Skeletal muscle tissue (tissue), 3 donors: ENCODE measurements at regions not wholly inside any gene's neighbourhood (a gene's known extent, or its start where the extent isn't known, plus 50 kb on each side); places are given as distances from the start of the nearest gene placed in this dataset.

Experiments
- H3K27ac ChIP-seq: one replicate; pipeline ENCODE4 v1.7.0; 2013; ENCODE audit warnings: mild to moderate bottlenecking, low read depth, low read length, inconsistent platforms
- H3K27me3 ChIP-seq, 3 donors: one replicate each; pipeline ENCODE4 v1.7.0; 2013; ENCODE audit warnings: low read length in 3 of 3; ENCODE audit not compliant: control insufficient read depth in 3 of 3, insufficient read depth in 3 of 3
- H3K36me3 ChIP-seq, 3 donors: one replicate each; pipeline ENCODE4 v1.7.0; 2013; ENCODE audit warnings: low read length in 3 of 3; ENCODE audit not compliant: control insufficient read depth in 3 of 3, insufficient read depth in 3 of 3
- H3K4me1 ChIP-seq, 3 donors: one replicate each; pipeline ENCODE4 v1.7.0; 2013; ENCODE audit warnings: low read length in 3 of 3, mild to moderate bottlenecking in 3 of 3; ENCODE audit not compliant: control insufficient read depth in 3 of 3, insufficient read depth in 3 of 3
- H3K4me3 ChIP-seq, 3 donors: one replicate each; pipeline ENCODE4 v1.7.0; 2013; ENCODE audit warnings: low read length in 3 of 3
- H3K9ac ChIP-seq, 3 donors: one replicate each; pipeline ENCODE4 v1.7.0; 2013; ENCODE audit warnings: low read length in 3 of 3, mild to moderate bottlenecking in 3 of 3, moderate library complexity in 2 of 3, low read depth in 1 of 3
- H3K9me3 ChIP-seq, 3 donors: one replicate each; pipeline ENCODE4 v1.7.0; 2013; ENCODE audit warnings: low read length in 3 of 3; ENCODE audit not compliant: control insufficient read depth in 3 of 3
- donor health status: Osteomylitis.

DNA sequence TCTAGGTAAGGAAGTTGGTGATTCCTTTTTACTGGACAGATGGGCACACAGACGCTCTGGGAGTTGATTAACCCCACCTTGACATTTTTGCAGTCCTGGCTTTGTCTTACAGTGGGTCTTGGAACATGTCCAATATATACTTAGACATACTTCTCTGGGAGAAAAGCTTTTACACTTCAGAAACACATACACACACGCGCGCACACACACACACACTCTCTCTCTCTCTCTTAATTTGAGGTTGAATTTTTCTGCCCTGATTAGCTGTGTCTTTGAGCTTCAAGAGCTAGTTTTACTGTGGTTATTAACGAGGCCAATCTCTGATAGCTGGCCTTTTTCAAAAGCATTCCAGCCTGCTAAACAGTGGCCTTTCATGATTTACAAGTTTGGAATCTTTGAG is 215.0 kb downstream of the MYCN start:
- Histone ChIP-seq H3K9ac (no peak overlapping the region), H3K4me1 (no peaks in the 10 kb centered on the region), H3K4me3 (no peak overlapping the region), H3K36me3 (no peaks in the 10 kb centered on the region), H3K9me3 (peaks cover 0 to 2% (median 0%) of the 10 kb centered on the region in 3 donors), H3K27me3 (peaks cover 0 to 7% (median 0%) of the 10 kb centered on the region in 3 donors), H3K27ac (no peak overlapping the region)

DNA sequence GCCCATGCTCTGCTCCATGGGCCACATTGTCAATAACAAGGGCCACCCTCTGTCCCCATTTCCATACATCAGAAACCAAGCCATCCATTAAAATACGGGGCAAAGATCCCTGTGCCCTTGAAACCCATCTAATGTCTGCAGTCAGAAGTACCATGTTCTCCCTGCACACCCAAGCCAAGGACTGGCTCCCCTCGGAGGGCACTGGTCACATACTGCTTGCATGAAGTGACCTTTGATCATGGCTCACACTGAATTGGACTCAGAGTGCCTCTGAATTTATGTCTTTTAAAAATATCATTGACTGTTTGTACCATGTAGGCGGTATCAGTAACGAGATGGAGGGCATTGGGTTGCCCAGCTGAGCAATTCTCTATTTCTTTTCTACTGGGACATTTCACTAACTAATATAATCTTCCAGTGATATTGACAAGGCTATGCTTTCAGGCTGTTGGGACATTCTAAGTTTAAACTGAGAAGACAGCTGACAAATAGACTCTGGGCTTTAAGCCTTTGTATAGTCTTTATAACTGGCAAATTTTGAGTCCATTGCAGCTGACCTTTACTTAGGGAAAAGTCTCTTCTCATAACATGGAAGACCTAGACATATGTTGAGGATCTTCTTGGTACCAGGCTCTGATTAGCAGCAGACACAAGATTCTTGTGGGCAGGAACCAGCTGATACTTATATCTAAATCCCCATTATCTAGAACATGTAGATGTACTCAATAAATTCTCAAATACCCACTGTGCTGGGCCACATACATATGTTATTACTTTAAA is 214.3 kb downstream of the MYCN start:
- H3K4me1 ChIP-seq: no peaks in the 10 kb centered on the region
- H3K27me3 ChIP-seq: peaks cover 0 to 7% (median 0%) of the 10 kb centered on the region in 3 donors
- H3K9me3 ChIP-seq: peaks cover 0 to 2% (median 0%) of the 10 kb centered on the region in 3 donors
- no peaks in the 10 kb centered on the region for H3K36me3 ChIP-seq
- no peak overlapping the region for H3K27ac ChIP-seq
- H3K4me3 ChIP-seq: no peak overlapping the region
- H3K9ac ChIP-seq: no peak overlapping the region

DNA sequence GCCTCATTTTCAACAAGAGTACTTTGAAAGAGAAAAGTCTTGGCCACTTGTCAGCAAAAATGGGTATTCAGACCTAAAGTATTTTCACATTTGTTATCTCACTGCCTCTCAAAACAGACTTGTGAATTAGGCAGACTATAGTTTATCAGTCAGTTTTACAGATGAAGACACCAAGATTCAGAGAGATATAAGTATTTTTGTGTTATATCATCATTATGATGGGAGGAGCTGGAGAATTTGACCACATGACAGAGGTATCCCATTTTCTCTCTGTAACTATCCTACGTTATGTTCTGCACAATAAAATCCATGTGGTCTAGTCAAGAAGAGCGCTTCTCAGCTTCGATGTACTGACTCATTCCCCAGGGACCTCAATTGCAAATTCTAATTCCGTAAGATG is 213.7 kb downstream of the MYCN start:
- no peak overlapping the region for H3K4me3 ChIP-seq
- H3K27me3 ChIP-seq: peaks cover 0 to 7% (median 0%) of the 10 kb centered on the region in 3 donors
- no peak overlapping the region for H3K27ac ChIP-seq
- no peaks in the 10 kb centered on the region for H3K4me1 ChIP-seq
- no peaks in the 10 kb centered on the region for H3K36me3 ChIP-seq
- H3K9ac ChIP-seq: no peak overlapping the region
- H3K9me3 ChIP-seq: peaks cover 0 to 2% (median 0%) of the 10 kb centered on the region in 3 donors

DNA sequence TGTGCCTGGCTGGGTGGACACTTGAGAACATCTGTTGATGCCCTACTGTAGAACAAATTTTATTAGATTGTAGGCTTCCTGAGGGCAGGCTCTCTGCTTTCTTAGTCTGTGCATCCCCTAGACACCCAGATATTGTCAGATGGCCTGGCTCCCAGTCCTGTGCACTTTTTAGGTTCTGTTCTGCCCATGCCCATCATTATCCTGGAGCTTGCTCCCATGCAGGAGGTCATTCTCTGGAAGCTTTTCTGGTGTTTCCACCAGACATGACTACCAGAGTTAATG is 213.3 kb downstream of the MYCN start:
- no peak overlapping the region for H3K9ac ChIP-seq
- H3K27ac ChIP-seq: no peak overlapping the region
- no peaks in the 10 kb centered on the region for H3K36me3 ChIP-seq
- H3K27me3 ChIP-seq: peaks cover 0 to 7% (median 0%) of the 10 kb centered on the region in 3 donors
- H3K9me3 ChIP-seq: peaks cover 0 to 2% (median 0%) of the 10 kb centered on the region in 3 donors
- no peak overlapping the region for H3K4me3 ChIP-seq
- no peaks in the 10 kb centered on the region for H3K4me1 ChIP-seq

DNA sequence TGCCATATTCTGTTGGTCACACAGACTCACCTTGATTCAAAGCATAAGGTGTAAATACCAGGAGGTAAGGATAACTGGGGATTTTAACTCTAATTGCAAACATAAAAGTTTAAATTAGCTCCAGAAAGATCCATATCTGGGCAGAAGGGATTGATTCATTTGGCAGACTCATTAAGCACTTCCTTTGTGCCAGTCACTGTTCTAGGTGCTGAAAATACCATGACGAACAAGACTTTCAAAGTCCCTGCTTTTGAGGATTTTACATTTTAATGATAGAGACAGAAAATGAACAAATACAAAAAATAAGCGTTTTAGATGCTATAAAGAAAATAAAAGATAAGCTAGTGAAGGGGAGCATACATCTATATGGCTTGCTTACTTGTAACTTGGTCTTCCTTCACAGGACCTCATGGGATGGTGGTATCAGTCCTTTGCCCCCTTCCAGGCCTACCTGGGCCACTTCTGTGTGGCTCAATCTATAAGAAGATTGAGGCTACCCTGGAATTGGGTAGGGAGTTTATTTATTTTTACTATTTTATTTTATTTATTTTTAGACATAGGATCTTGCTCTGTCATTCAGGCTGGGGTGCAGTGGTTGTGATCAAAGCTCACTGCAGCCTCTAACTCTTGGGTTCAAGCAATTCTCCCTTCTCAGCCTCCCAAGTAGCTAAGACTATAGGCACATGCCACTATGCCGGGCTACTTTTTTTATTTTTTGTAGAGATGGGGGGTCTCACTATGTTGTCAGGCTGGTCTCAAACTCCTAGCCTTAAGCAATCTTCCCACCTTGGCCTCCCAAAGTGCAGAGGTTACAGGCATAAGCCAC is 212.8 kb downstream of the MYCN start:
- H3K36me3 ChIP-seq: no peaks in the 10 kb centered on the region
- H3K9ac ChIP-seq: no peak overlapping the region
- H3K4me3 ChIP-seq: no peak overlapping the region
- H3K4me1 ChIP-seq: no peaks in the 10 kb centered on the region
- no peak overlapping the region for H3K27ac ChIP-seq
- H3K27me3 ChIP-seq: peaks cover 0 to 7% (median 0%) of the 10 kb centered on the region in 3 donors
- H3K9me3 ChIP-seq: peaks cover 0 to 2% (median 0%) of the 10 kb centered on the region in 3 donors

DNA sequence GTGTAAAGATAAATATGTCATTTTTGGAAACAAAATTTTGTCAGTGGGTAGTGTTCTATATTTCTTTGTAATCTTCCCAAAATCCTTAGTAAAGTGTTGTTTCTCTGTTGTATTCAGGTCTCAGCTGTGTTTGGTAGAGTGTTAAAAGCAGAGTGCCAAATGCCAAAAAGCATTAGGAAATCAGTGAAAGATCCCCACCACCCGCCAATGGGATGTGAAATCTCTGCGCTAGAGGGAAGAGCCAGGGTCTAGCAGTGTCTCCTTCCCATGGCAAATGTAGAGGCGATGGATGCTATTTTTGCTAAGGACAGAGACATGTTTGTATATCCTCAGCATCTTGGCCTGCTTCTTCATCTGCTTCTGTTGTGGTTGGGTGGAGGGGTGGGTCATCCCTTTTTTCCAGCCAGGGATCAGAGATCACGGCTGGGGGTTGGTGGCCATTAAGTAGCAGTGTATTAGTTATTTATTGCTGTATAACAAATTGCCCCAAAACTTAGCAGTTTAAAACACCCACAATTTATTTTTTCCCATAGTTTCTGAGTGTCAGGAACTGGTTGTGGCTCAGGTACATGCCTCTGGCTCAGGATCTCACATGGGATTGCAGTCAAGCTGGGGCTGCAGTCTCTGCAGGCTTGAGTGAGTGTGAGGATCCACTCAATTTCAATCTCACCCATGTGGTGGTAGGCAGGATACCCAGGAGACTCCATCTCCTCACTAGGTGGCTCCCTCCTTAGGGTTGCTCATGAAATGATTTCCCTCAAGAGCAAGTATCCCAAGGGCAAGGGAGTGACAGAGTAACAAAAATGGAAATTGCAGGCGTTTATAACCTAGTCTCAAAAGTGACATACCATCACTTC is 211.9 kb downstream of the MYCN start:
- no peaks in the 10 kb centered on the region for H3K4me1 ChIP-seq
- no peak overlapping the region for H3K9ac ChIP-seq
- H3K9me3 ChIP-seq: peaks cover 0 to 2% (median 0%) of the 10 kb centered on the region in 3 donors
- no peaks in the 10 kb centered on the region for H3K36me3 ChIP-seq
- H3K27me3 ChIP-seq: peaks cover 0 to 7% (median 0%) of the 10 kb centered on the region in 3 donors
- H3K27ac ChIP-seq: no peak overlapping the region
- no peak overlapping the region for H3K4me3 ChIP-seq

DNA sequence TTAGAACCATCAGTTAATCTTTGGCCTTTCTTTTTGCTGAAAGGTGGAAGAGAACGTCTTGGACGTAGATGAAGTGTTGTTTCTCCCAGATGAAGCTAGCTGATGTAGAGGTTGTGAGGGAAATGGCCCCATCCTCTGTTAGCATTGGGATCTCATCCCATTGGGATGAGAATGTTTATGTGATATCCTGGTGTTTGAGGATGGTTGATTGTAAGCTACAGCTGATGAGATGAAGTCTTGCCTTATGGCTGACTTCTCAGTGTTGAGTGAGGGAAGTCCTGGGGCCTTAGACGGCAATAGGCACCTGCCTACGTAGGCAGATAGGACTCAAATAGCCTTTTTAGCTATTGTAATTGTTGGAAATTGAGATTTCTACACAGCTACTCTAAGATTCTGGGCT is 211.3 kb downstream of the MYCN start:
- Histone ChIP-seq H3K4me1 (no peaks in the 10 kb centered on the region), H3K27ac (no peak overlapping the region), H3K9me3 (peaks cover 0 to 2% (median 0%) of the 10 kb centered on the region in 3 donors), H3K9ac (no peak overlapping the region), H3K4me3 (no peak overlapping the region), H3K27me3 (peaks cover 0 to 7% (median 0%) of the 10 kb centered on the region in 3 donors), H3K36me3 (no peaks in the 10 kb centered on the region)

DNA sequence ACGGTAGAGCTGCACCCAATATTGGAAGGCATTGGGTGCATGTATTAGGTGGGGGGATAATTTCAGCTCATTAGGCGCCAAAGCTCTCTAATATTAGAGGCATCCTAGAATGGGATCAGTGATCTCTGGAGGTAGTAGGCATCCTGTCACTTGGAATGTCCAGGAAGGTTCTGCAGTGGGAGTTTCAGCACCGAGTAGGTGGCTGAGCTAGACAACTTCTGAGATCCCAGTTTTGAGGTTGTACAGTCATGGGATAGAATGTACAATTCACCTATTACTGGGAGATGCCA is 210.9 kb downstream of the MYCN start:
- H3K27me3 ChIP-seq: peaks cover 0 to 6% (median 0%) of the 10 kb centered on the region in 3 donors
- peaks cover 0 to 2% (median 0%) of the 10 kb centered on the region in 3 donors for H3K9me3 ChIP-seq
- H3K9ac ChIP-seq: no peak overlapping the region
- H3K4me1 ChIP-seq: no peaks in the 10 kb centered on the region
- H3K36me3 ChIP-seq: no peaks in the 10 kb centered on the region
- no peak overlapping the region for H3K4me3 ChIP-seq
- no peak overlapping the region for H3K27ac ChIP-seq

DNA sequence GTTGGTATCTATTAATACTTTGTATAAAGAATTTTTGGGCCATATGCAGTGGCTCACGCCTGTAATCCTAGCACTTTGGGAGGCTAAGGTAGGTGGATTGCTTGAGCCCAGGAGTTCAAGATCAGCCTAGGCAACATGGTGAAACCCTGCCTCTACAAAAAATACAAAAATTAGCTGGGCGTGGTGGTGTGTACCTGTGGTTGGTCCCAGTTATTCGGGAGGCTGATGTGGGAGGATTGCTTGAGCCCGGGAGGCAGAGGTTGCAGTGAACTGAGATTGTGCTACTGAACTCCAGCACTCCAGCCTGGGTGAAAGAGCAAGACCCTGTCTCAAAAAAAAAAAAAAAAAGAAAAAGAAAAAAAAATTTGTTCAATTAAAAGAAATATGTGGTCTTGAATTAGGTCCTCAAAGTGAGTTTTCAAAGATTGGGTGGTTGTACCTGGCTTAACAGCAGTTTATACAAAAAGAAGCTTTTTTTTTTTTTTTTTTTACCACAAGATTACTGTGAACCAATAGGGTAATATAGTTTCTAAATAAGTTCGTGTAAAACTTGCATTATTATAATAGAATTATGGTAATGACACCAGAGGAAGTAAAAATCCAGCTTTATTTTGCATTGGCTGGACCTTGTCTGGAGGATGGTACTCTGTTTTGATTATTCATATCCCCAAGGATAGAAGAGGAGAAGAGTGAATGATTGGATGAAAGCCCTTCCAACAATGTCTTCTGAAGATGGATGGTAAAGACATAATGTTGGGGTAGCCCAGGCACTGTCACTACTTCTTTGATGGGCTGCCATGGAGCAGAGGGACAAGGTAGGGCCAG is 210.3 kb downstream of the MYCN start:
- Histone ChIP-seq H3K27ac (no peak overlapping the region), H3K27me3 (peaks cover 0 to under 1% (median 0%) of the 10 kb centered on the region in 3 donors), H3K36me3 (no peaks in the 10 kb centered on the region), H3K9me3 (peaks cover 0 to 2% (median 0%) of the 10 kb centered on the region in 3 donors), H3K9ac (no peak overlapping the region), H3K4me3 (no peak overlapping the region), H3K4me1 (no peaks in the 10 kb centered on the region)
